Epithelial cell of esophagus (primary cell): ENCODE measurements at regions not wholly inside any gene's neighbourhood (a gene's known extent, or its start where the extent isn't known, plus 50 kb on each side); places are given as distances from the start of the nearest gene placed in this dataset.
"Not testable (repeated sequence)": the region's sequence is repeated elsewhere in the genome, so short reads cannot be mapped to it uniquely, and the experiment has no call there.

Experiments
- DNase-seq: peaks from one replicate; pipeline ENCODE4 v3.0.0; 2010; ENCODE audit warnings: low read depth
- H3K4me3 ChIP-seq: 2 replicates; pipeline ENCODE4 v1.5.1; 2011; ENCODE audit warnings: mild to moderate bottlenecking, low read length, control low read depth
- CTCF ChIP-seq: IDR thresholded peaks from 2 replicates; pipeline ENCODE4 v1.5.1; 2011; ENCODE audit warnings: low read depth, mild to moderate bottlenecking, low read length, control low read depth, inconsistent platforms; ENCODE audit not compliant: insufficient read depth; ENCODE audit errors: missing control alignments

- TF ChIP-seq CTCF = no peak
- no peak overlapping the region for H3K4me3 ChIP-seq
- DNase-seq = no peak
These were observed 441.0 kb downstream of the XYLT1 start for GRCh38 chr16:17029602-17030350.

GRCh38 chr16:17031484-17032268 is 439.1 kb downstream of the XYLT1 start:
- TF ChIP-seq CTCF = no peak
- H3K4me3 ChIP-seq = no peak overlapping the region
- no peak for DNase-seq

GRCh38 chr16:17032332-17032731 is 438.4 kb downstream of the XYLT1 start:
- no peak overlapping the region for H3K4me3 ChIP-seq
- DNase-seq = no peak
- TF ChIP-seq CTCF = no peak

GRCh38 chr16:17034477-17035252 is 436.1 kb downstream of the XYLT1 start:
- no peak for DNase-seq
- TF ChIP-seq CTCF = no peak
- no peak overlapping the region for H3K4me3 ChIP-seq

GRCh38 chr16:17037499-17037898 is 433.3 kb downstream of the XYLT1 start:
- DNase-seq = peak; percentile 28
- no peak for TF ChIP-seq CTCF

GRCh38 chr16:17038415-17038814 is 432.3 kb downstream of the XYLT1 start:
- no peak overlapping the region for H3K4me3 ChIP-seq
- no peak for DNase-seq
- TF ChIP-seq CTCF = no peak

More at GRCh38 chr16:17037499-17037898, 433.3 kb downstream of the XYLT1 start:
- H3K4me3 ChIP-seq = no peak overlapping the region

- DNase-seq, H3K4me3 ChIP-seq: not testable (repeated sequence)
These were observed 421.7 kb downstream of the XYLT1 start for GRCh38 chr16:17049109-17049508.
